ENCODE measurements at regions not wholly inside any gene's neighbourhood (a gene's known extent, or its start where the extent isn't known, plus 50 kb on each side); places are given as distances from the start of the nearest gene placed in this dataset.

- no peak for DNase-seq (ENCODE audit: low read depth in 2 of 2)
Measured at GRCh38 chr5:29697278-29697677, 1496.2 kb upstream of the CDH6 start.

- no peak for DNase-seq (ENCODE audit: low read depth in 2 of 2)
Measured at GRCh38 chr5:29672678-29673077, 1520.8 kb upstream of the CDH6 start.

- no peak for DNase-seq (ENCODE audit: low read depth in 2 of 2)
Measured at GRCh38 chr5:29662876-29663275, 1530.6 kb upstream of the CDH6 start.

- no peak for DNase-seq (ENCODE audit: low read depth in 2 of 2)
Measured at GRCh38 chr5:29654954-29655353, 1538.5 kb upstream of the CDH6 start.

GRCh38 chr5:29649321-29649720 is 1544.2 kb upstream of the CDH6 start:
- DNase-seq (ENCODE audit: low read depth in 2 of 2) = no peak

- DNase-seq (ENCODE audit: low read depth in 2 of 2) = no peak
Measured at GRCh38 chr5:29642601-29643000, 1550.9 kb upstream of the CDH6 start.

- no peak for DNase-seq (ENCODE audit: low read depth in 2 of 2)
Measured at GRCh38 chr5:29614206-29614605, 1579.3 kb upstream of the CDH6 start.

GRCh38 chr5:29588236-29588635 is 1605.2 kb upstream of the CDH6 start:
- no peak for DNase-seq (ENCODE audit: low read depth in 2 of 2)

- DNase-seq (ENCODE audit: low read depth in 2 of 2) = no peak
Measured at GRCh38 chr5:29587832-29588231, 1605.7 kb upstream of the CDH6 start.

- DNase-seq (ENCODE audit: low read depth in 2 of 2) = no peak
Measured at GRCh38 chr5:29568028-29568427, 1625.5 kb upstream of the CDH6 start.

- no peak for DNase-seq (ENCODE audit: low read depth in 2 of 2)
Measured at GRCh38 chr5:29561564-29561963, 1631.9 kb upstream of the CDH6 start.

GRCh38 chr5:29550523-29550922 is 1643.0 kb upstream of the CDH6 start:
- DNase-seq (ENCODE audit: low read depth in 2 of 2) = no peak

- no peak for DNase-seq (ENCODE audit: low read depth in 2 of 2)
Measured at GRCh38 chr5:29548262-29548661, 1645.2 kb upstream of the CDH6 start.

GRCh38 chr5:29547236-29547865 is 1646.1 kb upstream of the CDH6 start:
- no peak for DNase-seq (ENCODE audit: low read depth in 2 of 2)

- no peak for DNase-seq (ENCODE audit: low read depth in 2 of 2)
Measured at GRCh38 chr5:29543501-29543900, 1650.0 kb upstream of the CDH6 start.

GRCh38 chr5:29524227-29524626 is 1669.3 kb upstream of the CDH6 start:
- DNase-seq (ENCODE audit: low read depth in 2 of 2) = no peak

GRCh38 chr5:29518176-29518575 is 1675.3 kb upstream of the CDH6 start:
- DNase-seq (ENCODE audit: low read depth in 2 of 2) = no peak

- DNase-seq (ENCODE audit: low read depth in 2 of 2) = no peak
Measured at GRCh38 chr5:29516224-29516623, 1677.3 kb upstream of the CDH6 start.

- no peak for DNase-seq (ENCODE audit: low read depth in 2 of 2)
Measured at GRCh38 chr5:29508131-29508530, 1685.4 kb upstream of the CDH6 start.

- DNase-seq (ENCODE audit: low read depth in 2 of 2) = no peak
Measured at GRCh38 chr5:29504411-29504810, 1689.1 kb upstream of the CDH6 start.

- no peak for DNase-seq (ENCODE audit: low read depth in 2 of 2)
Measured at GRCh38 chr5:29498860-29499259, 1694.6 kb upstream of the CDH6 start.

- DNase-seq (ENCODE audit: low read depth in 2 of 2) = no peak
Measured at GRCh38 chr5:29498412-29498811, 1695.1 kb upstream of the CDH6 start.

GRCh38 chr5:29485333-29485732 is 1708.2 kb upstream of the CDH6 start:
- no peak for DNase-seq (ENCODE audit: low read depth in 2 of 2)

- no peak for DNase-seq (ENCODE audit: low read depth in 2 of 2)
Measured at GRCh38 chr5:29469581-29469980, 1723.9 kb upstream of the CDH6 start.
